D721Med (cell line): ENCODE measurements at regions not wholly inside any gene's neighbourhood (a gene's known extent, or its start where the extent isn't known, plus 50 kb on each side); places are given as distances from the start of the nearest gene placed in this dataset.

Experiments used
- DNase-seq: peaks from one replicate; pipeline ENCODE4 v3.0.0; 2011; ENCODE audit warnings: low spot score; ENCODE audit not compliant: insufficient read length
- FAIRE-seq: peaks from 2 replicates; lab custom pipeline; 2011; peaks lifted over from hg19 to GRCh38; lab: Jason Lieb, UNC
- TF ChIP-seq, protein P1 (sequence below): IDR thresholded peaks from 2 replicates; pipeline ENCODE4 v1.5.1; 2012; ENCODE audit warnings: mild to moderate bottlenecking, control low read depth; ENCODE audit not compliant: insufficient read depth; ENCODE audit errors: missing control alignments

DNA sequence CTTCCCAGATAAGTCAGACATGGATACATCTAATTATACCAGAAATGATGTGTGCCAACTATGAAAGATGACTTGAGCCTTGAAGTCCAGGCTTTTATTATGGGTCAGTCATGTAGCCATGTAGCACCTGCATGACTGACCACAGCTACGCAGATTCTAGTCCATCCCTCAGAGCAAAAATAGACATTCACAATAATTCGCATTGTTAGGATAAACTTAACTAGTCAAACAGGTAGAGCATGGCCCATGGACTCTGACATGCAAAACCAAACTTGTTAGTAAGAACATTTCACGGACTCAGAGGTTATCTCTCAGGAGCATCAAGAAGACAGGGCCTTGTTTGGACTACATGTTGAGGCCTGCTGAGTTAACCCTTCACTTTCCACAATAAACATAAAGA, 132.6 kb downstream of the PWWP3B start:
- no peak for FAIRE-seq
- TF ChIP-seq, protein P1, sequence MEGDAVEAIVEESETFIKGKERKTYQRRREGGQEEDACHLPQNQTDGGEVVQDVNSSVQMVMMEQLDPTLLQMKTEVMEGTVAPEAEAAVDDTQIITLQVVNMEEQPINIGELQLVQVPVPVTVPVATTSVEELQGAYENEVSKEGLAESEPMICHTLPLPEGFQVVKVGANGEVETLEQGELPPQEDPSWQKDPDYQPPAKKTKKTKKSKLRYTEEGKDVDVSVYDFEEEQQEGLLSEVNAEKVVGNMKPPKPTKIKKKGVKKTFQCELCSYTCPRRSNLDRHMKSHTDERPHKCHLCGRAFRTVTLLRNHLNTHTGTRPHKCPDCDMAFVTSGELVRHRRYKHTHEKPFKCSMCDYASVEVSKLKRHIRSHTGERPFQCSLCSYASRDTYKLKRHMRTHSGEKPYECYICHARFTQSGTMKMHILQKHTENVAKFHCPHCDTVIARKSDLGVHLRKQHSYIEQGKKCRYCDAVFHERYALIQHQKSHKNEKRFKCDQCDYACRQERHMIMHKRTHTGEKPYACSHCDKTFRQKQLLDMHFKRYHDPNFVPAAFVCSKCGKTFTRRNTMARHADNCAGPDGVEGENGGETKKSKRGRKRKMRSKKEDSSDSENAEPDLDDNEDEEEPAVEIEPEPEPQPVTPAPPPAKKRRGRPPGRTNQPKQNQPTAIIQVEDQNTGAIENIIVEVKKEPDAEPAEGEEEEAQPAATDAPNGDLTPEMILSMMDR, result no peak
- DNase-seq, result no peak

DNA sequence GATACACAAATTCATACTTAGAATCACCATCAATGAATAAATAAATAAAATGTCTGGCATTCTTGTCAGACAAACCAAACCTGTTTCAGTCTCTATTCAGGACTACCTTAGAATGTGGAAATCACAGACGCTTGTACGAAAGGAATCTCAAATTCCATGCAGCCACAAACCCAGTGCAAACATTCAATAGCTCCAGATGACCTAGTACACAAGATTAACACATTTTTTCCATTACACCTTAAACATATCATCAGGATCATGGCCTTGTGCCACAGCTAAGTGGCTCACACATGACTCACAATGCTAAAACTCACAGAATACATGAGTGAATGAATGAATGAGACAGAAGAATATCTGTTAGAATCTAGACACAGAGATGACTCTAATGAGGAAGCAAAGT, 134.2 kb downstream of the PWWP3B start:
- FAIRE-seq (no peak), DNase-seq (no peak)

DNA sequence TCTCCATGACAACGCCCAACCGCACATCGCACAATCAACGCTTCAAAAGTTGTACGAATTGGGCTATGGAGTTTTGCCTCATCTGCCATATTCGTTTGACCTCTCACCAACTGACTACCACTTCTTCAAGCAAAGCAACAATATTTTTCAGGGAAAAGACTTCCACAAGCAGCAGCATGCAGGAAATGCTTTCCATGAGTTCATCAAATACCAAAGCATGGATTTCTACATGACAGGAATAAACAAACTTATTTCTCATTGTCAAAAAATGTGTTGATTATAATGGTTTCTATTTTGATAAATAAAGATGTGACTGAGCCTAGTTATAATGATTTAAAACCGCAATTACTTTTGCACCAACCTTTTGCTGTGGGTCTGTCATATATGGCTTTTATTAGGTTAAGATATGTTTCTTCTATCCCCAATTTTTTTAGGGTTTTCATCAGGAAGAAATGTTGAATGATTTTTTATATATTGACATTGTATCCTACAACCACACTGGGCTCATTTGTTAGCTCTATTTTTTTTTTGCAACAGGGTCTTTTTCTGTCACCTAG, 138.4 kb downstream of the PWWP3B start:
- TF ChIP-seq, protein P1, result no peak
- FAIRE-seq, result no peak
- DNase-seq, result no peak

More for the DNA sequence above, 134.2 kb downstream of the PWWP3B start:
- TF ChIP-seq, protein P1, result no peak

DNA sequence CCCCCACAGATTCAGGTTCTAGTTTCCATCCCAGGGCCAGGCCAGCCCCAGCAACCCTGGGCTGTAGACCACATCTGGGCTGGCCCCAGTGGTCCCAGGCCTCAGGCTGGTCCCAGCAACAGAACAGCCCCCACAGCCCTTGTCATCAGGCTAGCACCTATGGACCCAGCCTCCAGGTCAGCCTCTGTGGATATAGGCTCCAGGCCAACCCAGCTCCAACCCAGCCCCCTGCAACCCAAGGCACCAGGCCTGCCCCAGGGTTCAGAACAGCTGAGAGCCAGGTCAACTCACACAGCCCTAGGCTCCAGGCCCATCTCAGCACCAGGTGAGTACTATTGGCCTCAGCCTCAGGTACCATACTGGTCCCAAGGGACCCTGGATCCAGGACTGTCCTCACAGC, 155.3 kb downstream of the PWWP3B start:
- FAIRE-seq, result no peak
- DNase-seq, result no peak
- TF ChIP-seq, protein P1, result no peak

DNA sequence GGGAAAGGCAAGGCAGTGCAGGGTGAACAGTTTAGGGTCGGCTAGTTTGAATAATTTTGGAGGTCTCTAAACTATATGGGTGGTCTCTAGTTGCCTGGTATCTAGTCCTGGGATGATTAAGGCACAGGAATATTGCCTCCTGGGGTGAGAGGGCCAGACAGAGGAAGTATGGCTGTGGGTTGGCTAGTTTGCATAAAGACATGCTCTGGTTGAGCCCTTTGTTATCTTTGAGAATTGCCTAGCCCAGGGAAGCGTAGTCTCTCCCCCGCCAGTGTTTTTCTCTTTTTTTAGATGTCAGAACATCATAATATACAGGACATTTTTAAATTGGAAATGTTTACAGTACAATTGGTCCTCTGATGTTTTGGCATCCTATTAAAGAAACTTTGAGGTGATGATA, 163.5 kb downstream of the PWWP3B start:
- no peak for DNase-seq
- FAIRE-seq, result no peak
- TF ChIP-seq, protein P1, result no peak

DNA sequence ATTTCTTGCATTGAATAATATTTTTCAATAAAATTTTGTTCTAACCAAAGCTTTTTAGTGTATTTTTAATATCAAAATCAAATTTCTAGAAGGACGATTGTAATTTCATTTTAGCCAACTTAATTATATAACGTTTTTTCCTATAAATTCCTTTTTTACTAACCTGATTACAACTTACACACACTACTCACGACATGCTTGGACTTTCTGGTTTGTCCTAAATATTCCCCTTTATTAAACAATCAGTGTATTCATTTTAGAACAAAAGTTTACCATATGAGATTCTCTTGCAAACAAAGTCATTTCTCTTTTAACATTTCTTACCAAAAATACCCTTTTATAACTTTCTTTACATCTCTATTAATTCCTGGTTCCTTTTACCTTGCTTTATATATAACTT, 173.7 kb downstream of the PWWP3B start:
- FAIRE-seq, result no peak
- no peak for DNase-seq
- TF ChIP-seq, protein P1, result no peak

DNA sequence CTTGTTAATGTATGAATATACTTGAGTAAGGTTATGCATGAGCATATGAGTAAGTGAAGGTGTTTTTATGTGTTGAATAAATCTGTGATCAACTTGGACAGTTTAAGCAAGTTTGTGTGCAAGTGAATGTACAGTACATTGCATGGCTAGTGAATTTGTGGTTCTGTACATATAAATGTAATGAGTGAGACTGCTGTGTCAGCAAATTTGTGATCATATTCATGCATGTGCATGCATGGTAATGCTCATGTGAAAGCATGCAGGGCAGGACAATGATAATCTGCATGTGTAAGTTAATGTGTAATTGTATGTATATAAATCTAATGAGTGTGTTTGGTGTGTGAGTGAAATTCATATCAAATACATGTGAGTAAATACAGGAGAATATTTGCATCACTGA, 188.5 kb downstream of the PWWP3B start:
- TF ChIP-seq, protein P1, result no peak
- no peak for FAIRE-seq
- no peak for DNase-seq
